ENCODE measurements at regions not wholly inside any gene's neighbourhood (a gene's known extent, or its start where the extent isn't known, plus 50 kb on each side); places are given as distances from the start of the nearest gene placed in this dataset.

- Histone ChIP-seq H3K36me3 (ENCODE audit: insufficient read depth, low read length) (no peaks in the 10 kb centered on the region), H3K4me3 (ENCODE audit: low read length) (no peak overlapping the region), H3K9me3 (ENCODE audit: control insufficient read depth in 1 of 2, insufficient read depth in 1 of 2, low read length in 2 of 2) (peaks cover 0 to 3% of the 10 kb centered on the region in 2 experiments), H3K27ac (ENCODE audit: low read depth in 1 of 2, low read length in 2 of 2) (no peak overlapping the region), H3K4me1 (ENCODE audit: insufficient read depth, low read length) (no peaks in the 10 kb centered on the region), H3K27me3 (ENCODE audit: control insufficient read depth in 1 of 2, insufficient read depth in 2 of 2, low read length in 2 of 2) (no peaks in the 10 kb centered on the region)
- H3K4me3 Mint-ChIP-seq, result no peak overlapping the region
- intact Hi-C loops (cut with DNase I, micrococcal nuclease), result no loop called here
- H3K4me1 Mint-ChIP-seq (ENCODE audit: low read depth), result no peaks in the 10 kb centered on the region
- no peaks in the 10 kb centered on the region for H3K9me3 Mint-ChIP-seq
- ATAC-seq (ENCODE audit: poor library complexity) (no peak), DNase-seq (no peak)
- POLR2A ChIA-PET, result no interaction called here
- no peaks in the 10 kb centered on the region for H3K36me3 Mint-ChIP-seq (ENCODE audit: low read depth)
- no peak for TF ChIP-seq CTCF (IDR thresholded peaks at IDR 0.05)
- H3K27ac Mint-ChIP-seq, result no peak overlapping the region
- CTCF ChIA-PET, result no interaction called here
- H3K27me3 Mint-ChIP-seq, result no peaks in the 10 kb centered on the region
Measured at GRCh38 chr18:44629406-44629805, 51.3 kb upstream of the SETBP1 start.

GRCh38 chr18:44630118-44630517 is 50.6 kb upstream of the SETBP1 start:
- Mint-ChIP-seq H3K27ac (no peak overlapping the region), H3K4me3 (no peak overlapping the region), H3K9me3 (no peaks in the 10 kb centered on the region), H3K36me3 (ENCODE audit: low read depth) (no peaks in the 10 kb centered on the region), H3K27me3 (no peaks in the 10 kb centered on the region), H3K4me1 (ENCODE audit: low read depth) (no peaks in the 10 kb centered on the region)
- no peak for ATAC-seq (ENCODE audit: poor library complexity)
- no peaks in the 10 kb centered on the region for H3K36me3 ChIP-seq (ENCODE audit: insufficient read depth, low read length)
- POLR2A ChIA-PET, result no interaction called here
- peaks cover 0 to 3% of the 10 kb centered on the region in 2 experiments for H3K9me3 ChIP-seq (ENCODE audit: control insufficient read depth in 1 of 2, insufficient read depth in 1 of 2, low read length in 2 of 2)
- H3K27me3 ChIP-seq (ENCODE audit: control insufficient read depth in 1 of 2, insufficient read depth in 2 of 2, low read length in 2 of 2), result no peaks in the 10 kb centered on the region
- intact Hi-C loops (cut with DNase I, micrococcal nuclease), result no loop called here
- H3K4me1 ChIP-seq (ENCODE audit: insufficient read depth, low read length), result no peaks in the 10 kb centered on the region
- DNase-seq, result no peak
- H3K4me3 ChIP-seq (ENCODE audit: low read length), result no peak overlapping the region
- no peak for TF ChIP-seq CTCF (IDR thresholded peaks at IDR 0.05)
- CTCF ChIA-PET, result no interaction called here
- H3K27ac ChIP-seq (ENCODE audit: low read depth in 1 of 2, low read length in 2 of 2), result no peak overlapping the region
